AG04449 (cell line): ENCODE measurements at regions not wholly inside any gene's neighbourhood (a gene's known extent, or its start where the extent isn't known, plus 50 kb on each side); places are given as distances from the start of the nearest gene placed in this dataset.

Experiments
- CTCF ChIA-PET: fragments of 350-600 bp; formaldehyde crosslinking; extraction: SDS; loops from one replicate; lab custom pipeline; 2021; ENCODE audit warnings: antibody characterized with exemption; lab: Yijun Ruan, JAX
- POLR2A ChIA-PET: fragments of 400-600, 350-600 bp; formaldehyde crosslinking; extraction: SDS; loops from one replicate; lab custom pipeline; 2020; ENCODE audit warnings: antibody characterized with exemption, inconsistent platforms; lab: Yijun Ruan, JAX
- DNase-seq: peaks from one replicate; pipeline ENCODE4 v3.0.0-alpha.2; 2010; ENCODE audit warnings: low read depth, low spot score
- H3K4me3 ChIP-seq: 2 replicates; pipeline ENCODE4 v1.5.1; 2011; ENCODE audit warnings: low read depth, mild to moderate bottlenecking, control low read depth, low read length
- CTCF ChIP-seq: IDR thresholded peaks from one replicate; pipeline ENCODE4 v1.5.1; 2011; ENCODE audit warnings: mild to moderate bottlenecking, moderate library complexity, low read length, control low read depth, inconsistent platforms; ENCODE audit not compliant: insufficient read depth; ENCODE audit errors: missing control alignments

- POLR2A ChIA-PET = no interaction called here
- H3K4me3 ChIP-seq = no peak overlapping the region
- CTCF ChIA-PET = interaction anchor here (1.0 to 1.1 kb wide), 2 partner anchors 15 to 85 kb away, joined by 3 to 4 read pairs; no protein-coding TSS in a partner anchor
- no peak for TF ChIP-seq CTCF
- no peak for DNase-seq
These were observed 106.5 kb upstream of the GSE1 start for GRCh38 chr16:85506635-85506911.

- no peak for TF ChIP-seq CTCF
- H3K4me3 ChIP-seq = no peak overlapping the region
- CTCF ChIA-PET = interaction anchor here (1.0 to 1.2 kb wide), 3 partner anchors 14 to 86 kb away, joined by 3 to 4 read pairs (median 3); no protein-coding TSS in a partner anchor
- no peak for DNase-seq
- POLR2A ChIA-PET = no interaction called here
These were observed 105.8 kb upstream of the GSE1 start for GRCh38 chr16:85507342-85507741.

GRCh38 chr16:85508388-85508787 lies 104.7 kb upstream of the GSE1 start:
- ChIA-PET POLR2A (no interaction called here), CTCF (interaction anchor here (1.2 to 1.4 kb wide), 2 partner anchors 15 to 17 kb away, joined by 3 to 5 read pairs; no protein-coding TSS in a partner anchor)
- H3K4me3 ChIP-seq = no peak overlapping the region
- TF ChIP-seq CTCF = no peak
- no peak for DNase-seq

GRCh38 chr16:85508993-85509392 lies 104.1 kb upstream of the GSE1 start:
- ChIA-PET CTCF (interaction anchor here (1.4 kb wide), 1 partner anchor 18 kb away, joined by 5 read pairs; no protein-coding TSS in a partner anchor), POLR2A (no interaction called here)
- no peak for TF ChIP-seq CTCF
- DNase-seq = no peak
- H3K4me3 ChIP-seq = no peak overlapping the region

- POLR2A ChIA-PET = no interaction called here
These were observed 103.0 kb upstream of the GSE1 start for GRCh38 chr16:85510041-85510659.

More at GRCh38 chr16:85510041-85510659, 103.0 kb upstream of the GSE1 start:
- H3K4me3 ChIP-seq = no peak overlapping the region
- CTCF ChIA-PET = no interaction called here
- DNase-seq = no peak
- no peak for TF ChIP-seq CTCF
